ENCODE measurements at regions not wholly inside any gene's neighbourhood (a gene's known extent, or its start where the extent isn't known, plus 50 kb on each side); places are given as distances from the start of the nearest gene placed in this dataset.
A peak's percentile ranks its signal among the peaks of the same experiment; 100 is the strongest.
"Not testable (repeated sequence)": the region's sequence is repeated elsewhere in the genome, so short reads cannot be mapped to it uniquely, and the experiment has no call there.

GRCh38 chr1:67482733-67483482 lies 52.7 kb upstream of the SERBP1 start:
- no peak for DNase-seq

- no peak for DNase-seq
These were observed 54.3 kb upstream of the SERBP1 start for GRCh38 chr1:67484492-67484891.

- DNase-seq: no peak
These were observed 55.0 kb upstream of the SERBP1 start for GRCh38 chr1:67485046-67485811.

GRCh38 chr1:67489643-67490042 lies 59.4 kb upstream of the SERBP1 start:
- DNase-seq: no peak

- no peak for DNase-seq
These were observed 61.1 kb upstream of the SERBP1 start for GRCh38 chr1:67491280-67491679.

- no peak for DNase-seq
These were observed 62.9 kb upstream of the SERBP1 start for GRCh38 chr1:67493148-67493547.

GRCh38 chr1:67495327-67495726 lies 65.1 kb upstream of the SERBP1 start:
- DNase-seq: no peak

GRCh38 chr1:67496329-67496728 lies 66.1 kb upstream of the SERBP1 start:
- no peak for DNase-seq

GRCh38 chr1:67500413-67500959 lies 70.3 kb upstream of the SERBP1 start:
- DNase-seq: peak; percentile 89 to 92

- no peak for DNase-seq
These were observed 73.8 kb upstream of the SERBP1 start for GRCh38 chr1:67503974-67504373.

GRCh38 chr1:67513392-67514294 lies 83.4 kb upstream of the SERBP1 start:
- not testable (repeated sequence) for DNase-seq

- no peak for DNase-seq
These were observed 84.1 kb upstream of the SERBP1 start for GRCh38 chr1:67514300-67514699.

GRCh38 chr1:67514786-67515185 lies 84.6 kb upstream of the SERBP1 start:
- no peak for DNase-seq

- no peak for DNase-seq
These were observed 85.3 kb upstream of the SERBP1 start for GRCh38 chr1:67515324-67516080.

- no peak for DNase-seq
These were observed 86.8 kb upstream of the SERBP1 start for GRCh38 chr1:67517046-67517445.

GRCh38 chr1:67522001-67522441 lies 91.8 kb upstream of the SERBP1 start:
- DNase-seq: no peak

GRCh38 chr1:67522793-67523192 lies 92.6 kb upstream of the SERBP1 start:
- DNase-seq: no peak

- no peak for DNase-seq
These were observed 94.2 kb upstream of the SERBP1 start for GRCh38 chr1:67524143-67525052.

- DNase-seq: no peak
These were observed 95.0 kb upstream of the SERBP1 start for GRCh38 chr1:67525053-67525760.

- no peak for DNase-seq
These were observed 97.9 kb upstream of the SERBP1 start for GRCh38 chr1:67528141-67528540.

All from stimulated activated CD4-positive, alpha-beta T cell treated with anti-CD3 and anti-CD28 coated beads, Interleukin-2, amount 100 ng/mL, for 24 hours (primary cell).